ENCODE measurements at regions not wholly inside any gene's neighbourhood (a gene's known extent, or its start where the extent isn't known, plus 50 kb on each side); places are given as distances from the start of the nearest gene placed in this dataset.

GRCh38 chr1:192066202-192066601 lies 92.1 kb upstream of the RGS18 start (continued):
- TF ChIP-seq, protein P1, sequence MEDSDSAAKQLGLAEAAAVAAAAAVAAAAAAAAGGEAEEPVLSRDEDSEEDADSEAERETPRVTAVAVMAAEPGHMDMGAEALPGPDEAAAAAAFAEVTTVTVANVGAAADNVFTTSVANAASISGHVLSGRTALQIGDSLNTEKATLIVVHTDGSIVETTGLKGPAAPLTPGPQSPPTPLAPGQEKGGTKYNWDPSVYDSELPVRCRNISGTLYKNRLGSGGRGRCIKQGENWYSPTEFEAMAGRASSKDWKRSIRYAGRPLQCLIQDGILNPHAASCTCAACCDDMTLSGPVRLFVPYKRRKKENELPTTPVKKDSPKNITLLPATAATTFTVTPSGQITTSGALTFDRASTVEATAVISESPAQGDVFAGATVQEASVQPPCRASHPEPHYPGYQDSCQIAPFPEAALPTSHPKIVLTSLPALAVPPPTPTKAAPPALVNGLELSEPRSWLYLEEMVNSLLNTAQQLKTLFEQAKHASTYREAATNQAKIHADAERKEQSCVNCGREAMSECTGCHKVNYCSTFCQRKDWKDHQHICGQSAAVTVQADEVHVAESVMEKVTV (CRISPR knock-in tag; IDR thresholded peaks at IDR 0.05): no peak
- TF ChIP-seq DPF2 (IDR thresholded peaks at IDR 0.05) (0 out of 2 replicates have a peak, but pooled peaks have one; percentile 41), EP300 (IDR thresholded peaks at IDR 0.05; ENCODE audit: low read length) (no peak), TFAP4 (CRISPR knock-in tag; IDR thresholded peaks at IDR 0.05; ENCODE audit: borderline replicate concordance) (no peak), SAP30 (IDR thresholded peaks at IDR 0.05; ENCODE audit: borderline replicate concordance, insufficient read depth, low read depth, low read length, poor library complexity, severe bottlenecking) (no peak), LARP7 (IDR thresholded peaks at IDR 0.05) (no peak), CTBP1 (IDR thresholded peaks at IDR 0.05; ENCODE audit: borderline replicate concordance) (no peak), CEBPB (tag; IDR thresholded peaks at IDR 0.05) (peak; percentile 79), IRF9 (tag; IDR thresholded peaks at IDR 0.05) (no peak), PHF8 (IDR thresholded peaks at IDR 0.05; ENCODE audit: borderline replicate concordance, low read length) (no peak), ZNF444 (CRISPR knock-in tag; IDR thresholded peaks at IDR 0.05) (no peak), FOXO4 (CRISPR knock-in tag; IDR thresholded peaks at IDR 0.05) (no peak)
- TF ChIP-seq, protein P2, sequence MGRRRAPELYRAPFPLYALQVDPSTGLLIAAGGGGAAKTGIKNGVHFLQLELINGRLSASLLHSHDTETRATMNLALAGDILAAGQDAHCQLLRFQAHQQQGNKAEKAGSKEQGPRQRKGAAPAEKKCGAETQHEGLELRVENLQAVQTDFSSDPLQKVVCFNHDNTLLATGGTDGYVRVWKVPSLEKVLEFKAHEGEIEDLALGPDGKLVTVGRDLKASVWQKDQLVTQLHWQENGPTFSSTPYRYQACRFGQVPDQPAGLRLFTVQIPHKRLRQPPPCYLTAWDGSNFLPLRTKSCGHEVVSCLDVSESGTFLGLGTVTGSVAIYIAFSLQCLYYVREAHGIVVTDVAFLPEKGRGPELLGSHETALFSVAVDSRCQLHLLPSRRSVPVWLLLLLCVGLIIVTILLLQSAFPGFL (CRISPR knock-in tag; IDR thresholded peaks at IDR 0.05): no peak
- TF ChIP-seq, protein P3, sequence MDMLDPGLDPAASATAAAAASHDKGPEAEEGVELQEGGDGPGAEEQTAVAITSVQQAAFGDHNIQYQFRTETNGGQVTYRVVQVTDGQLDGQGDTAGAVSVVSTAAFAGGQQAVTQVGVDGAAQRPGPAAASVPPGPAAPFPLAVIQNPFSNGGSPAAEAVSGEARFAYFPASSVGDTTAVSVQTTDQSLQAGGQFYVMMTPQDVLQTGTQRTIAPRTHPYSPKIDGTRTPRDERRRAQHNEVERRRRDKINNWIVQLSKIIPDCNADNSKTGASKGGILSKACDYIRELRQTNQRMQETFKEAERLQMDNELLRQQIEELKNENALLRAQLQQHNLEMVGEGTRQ (CRISPR knock-in tag; IDR thresholded peaks at IDR 0.05): no peak
